Thyroid gland (tissue), 4 donors: ENCODE measurements at regions not wholly inside any gene's neighbourhood (a gene's known extent, or its start where the extent isn't known, plus 50 kb on each side); places are given as distances from the start of the nearest gene placed in this dataset.

Source experiments
- DNase-seq, 2 donors: peaks; one replicate each; pipeline ENCODE4 v3.0.0-alpha.2; 2019
- H3K27ac ChIP-seq, 3 donors: fragments of 200-600 bp; sonication (generic); 1 replicate in 2 of 3; 2 replicates in 1 of 3; pipeline ENCODE4 v1.5.1; 2016 to 2019; ENCODE audit warnings: mild to moderate bottlenecking in 1 of 3, moderate library complexity in 1 of 3
- H3K27me3 ChIP-seq: fragments of 200-600 bp; sonication (generic); one replicate; pipeline ENCODE4 v1.5.1; 2019
- H3K36me3 ChIP-seq, 2 donors: fragments of 200-600 bp; sonication (generic); one replicate each; pipeline ENCODE4 v1.5.1; 2016 to 2019
- H3K4me1 ChIP-seq, 2 donors: fragments of 200-600 bp; sonication (generic); one replicate each; pipeline ENCODE4 v1.5.1; 2017 to 2019
- H3K4me3 ChIP-seq, 3 donors: fragments of 200-600 bp; sonication (generic); replicated peaks in 1 of 3; 1 replicate in 2 of 3; 2 replicates in 1 of 3; pipeline ENCODE4 v1.5.1; 2016; ENCODE audit warnings: mild to moderate bottlenecking in 1 of 3
- H3K9me3 ChIP-seq: fragments of 200-600 bp; sonication (generic); one replicate; pipeline ENCODE4 v1.5.1; 2017
- POLR2A ChIP-seq, 2 donors: fragments of 450-650 bp; IDR thresholded peaks; one replicate each; pipeline ENCODE4 v1.6.1; 2017; ENCODE audit warnings: antibody characterized with exemption in 2 of 2, mild to moderate bottlenecking in 2 of 2, moderate library complexity in 1 of 2
- WGBS, 2 donors: methylation state at CpG; one replicate each; pipeline ENCODE4 v1.1.5; 2017; 5-methylcytosine and 5-hydroxymethylcytosine counted together
- intact Hi-C: fragments of 100-400 bp; cut with DNase I; formaldehyde crosslinking; loops from one replicate; pipeline ENCODE4 v1.15.1; 2023
- TF ChIP-seq, protein P1 (sequence below), 6 experiments: fragments of 200-600 bp in 3 of 6; fragments of 450-650 bp in 3 of 6; sonication (generic) in 3 of 6; IDR thresholded peaks; one replicate each; pipeline ENCODE4 v1.5.1; 2016 to 2019; ENCODE audit warnings: antibody characterized with exemption in 6 of 6, mild to moderate bottlenecking in 2 of 6, inconsistent platforms in 1 of 6, moderate library complexity in 1 of 6

DNA sequence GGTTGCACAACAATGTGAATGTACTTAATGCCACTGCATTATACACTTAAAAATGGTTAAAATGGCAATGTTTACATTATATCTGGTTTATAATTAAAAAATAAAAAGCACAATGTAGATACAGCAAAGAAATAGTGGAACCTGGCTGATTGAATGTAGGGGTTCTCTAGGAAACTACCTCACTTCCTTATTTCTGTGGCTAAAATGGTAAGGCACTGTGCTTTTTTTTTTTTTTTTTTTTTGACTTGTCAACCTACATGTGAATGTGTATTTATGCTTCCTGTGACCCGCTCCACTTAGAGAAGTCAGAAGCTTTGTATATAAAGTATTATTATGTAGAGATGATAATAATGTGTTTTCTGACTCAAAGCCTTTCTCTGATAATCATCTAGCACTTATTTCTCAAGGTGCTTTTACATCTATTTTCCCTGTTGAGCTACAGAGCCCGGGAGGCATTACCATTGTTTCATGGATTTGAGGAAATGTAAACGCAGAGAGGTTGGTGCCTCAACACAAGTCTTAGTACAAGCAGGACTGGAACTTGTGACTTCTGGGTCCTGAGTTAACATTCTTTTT is 55.0 kb downstream of the SOX4 start:
- Histone ChIP-seq H3K4me3 (no peak overlapping the region), H3K4me1 (no peaks in the 10 kb centered on the region), H3K27ac (no peak overlapping the region), H3K27me3 (no peaks in the 10 kb centered on the region), H3K36me3 (no peaks in the 10 kb centered on the region), H3K9me3 (no peaks in the 10 kb centered on the region)
- WGBS, 2 donors, result 65 to 76% methylated on average over 3 of the region's 3 CpGs
- intact Hi-C loops, result no loop called here
- no peak for TF ChIP-seq POLR2A (IDR thresholded peaks at IDR 0.05)
- TF ChIP-seq, protein P1, sequence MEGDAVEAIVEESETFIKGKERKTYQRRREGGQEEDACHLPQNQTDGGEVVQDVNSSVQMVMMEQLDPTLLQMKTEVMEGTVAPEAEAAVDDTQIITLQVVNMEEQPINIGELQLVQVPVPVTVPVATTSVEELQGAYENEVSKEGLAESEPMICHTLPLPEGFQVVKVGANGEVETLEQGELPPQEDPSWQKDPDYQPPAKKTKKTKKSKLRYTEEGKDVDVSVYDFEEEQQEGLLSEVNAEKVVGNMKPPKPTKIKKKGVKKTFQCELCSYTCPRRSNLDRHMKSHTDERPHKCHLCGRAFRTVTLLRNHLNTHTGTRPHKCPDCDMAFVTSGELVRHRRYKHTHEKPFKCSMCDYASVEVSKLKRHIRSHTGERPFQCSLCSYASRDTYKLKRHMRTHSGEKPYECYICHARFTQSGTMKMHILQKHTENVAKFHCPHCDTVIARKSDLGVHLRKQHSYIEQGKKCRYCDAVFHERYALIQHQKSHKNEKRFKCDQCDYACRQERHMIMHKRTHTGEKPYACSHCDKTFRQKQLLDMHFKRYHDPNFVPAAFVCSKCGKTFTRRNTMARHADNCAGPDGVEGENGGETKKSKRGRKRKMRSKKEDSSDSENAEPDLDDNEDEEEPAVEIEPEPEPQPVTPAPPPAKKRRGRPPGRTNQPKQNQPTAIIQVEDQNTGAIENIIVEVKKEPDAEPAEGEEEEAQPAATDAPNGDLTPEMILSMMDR (IDR thresholded peaks at IDR 0.05), result no peak
- no peak for DNase-seq

DNA sequence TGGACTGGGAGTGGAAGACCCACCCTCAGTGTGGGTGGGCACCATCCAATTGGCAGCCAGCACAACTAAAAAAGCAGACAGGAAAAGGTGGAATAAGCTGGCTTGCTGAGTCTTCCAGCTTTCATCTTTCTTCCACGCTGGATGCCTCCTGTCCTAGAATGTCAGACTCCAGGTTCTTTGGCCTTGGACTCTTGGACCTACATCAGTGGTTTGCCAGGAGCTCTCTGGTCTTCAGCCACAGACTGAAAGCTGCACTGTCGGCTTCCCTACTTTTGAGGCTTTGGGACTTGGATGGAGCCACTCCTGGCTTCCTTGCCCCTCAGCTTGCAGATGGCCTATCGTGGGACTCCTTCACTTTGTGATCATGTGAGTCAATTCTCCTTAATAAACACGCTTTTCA is 59.8 kb downstream of the SOX4 start:
- 66 to 74% methylated on average over 4 of the region's 4 CpGs for WGBS, 2 donors
- Histone ChIP-seq H3K9me3 (no peaks in the 10 kb centered on the region), H3K27ac (no peak overlapping the region), H3K4me1 (no peaks in the 10 kb centered on the region), H3K27me3 (no peaks in the 10 kb centered on the region), H3K4me3 (no peak overlapping the region), H3K36me3 (no peaks in the 10 kb centered on the region)
- no peak for DNase-seq
- intact Hi-C loops, result no loop called here
- TF ChIP-seq POLR2A (IDR thresholded peaks at IDR 0.05), result no peak
- TF ChIP-seq, protein P1 (IDR thresholded peaks at IDR 0.05), result no peak

DNA sequence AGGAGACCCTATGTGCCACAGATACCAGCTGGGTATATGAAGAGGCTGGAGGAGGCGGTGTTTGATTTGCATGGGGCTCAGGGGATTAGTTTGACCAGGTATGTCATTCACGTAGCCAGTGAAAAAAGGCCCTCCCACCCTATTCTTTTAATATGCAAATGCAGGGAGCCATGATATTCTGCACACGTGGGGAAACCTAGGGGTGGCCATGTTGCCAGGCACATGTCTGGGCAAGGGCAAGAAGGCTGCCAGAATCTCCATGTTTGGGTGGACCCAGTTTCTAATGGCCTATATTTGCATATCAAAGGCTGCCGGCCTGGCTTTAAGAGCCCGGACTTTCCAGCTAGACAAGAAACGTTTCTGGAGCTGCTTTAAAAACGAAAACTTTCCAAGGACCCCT is 60.4 kb downstream of the SOX4 start:
- Histone ChIP-seq H3K4me1 (no peaks in the 10 kb centered on the region), H3K4me3 (no peak overlapping the region), H3K27me3 (no peaks in the 10 kb centered on the region), H3K36me3 (no peaks in the 10 kb centered on the region), H3K27ac (no peak overlapping the region), H3K9me3 (no peaks in the 10 kb centered on the region)
- no peak for TF ChIP-seq POLR2A (IDR thresholded peaks at IDR 0.05)
- TF ChIP-seq, protein P1 (IDR thresholded peaks at IDR 0.05), result no peak
- intact Hi-C loops, result no loop called here
- 64 to 68% methylated on average over 7 of the region's 7 CpGs for WGBS, 2 donors
- no peak for DNase-seq

DNA sequence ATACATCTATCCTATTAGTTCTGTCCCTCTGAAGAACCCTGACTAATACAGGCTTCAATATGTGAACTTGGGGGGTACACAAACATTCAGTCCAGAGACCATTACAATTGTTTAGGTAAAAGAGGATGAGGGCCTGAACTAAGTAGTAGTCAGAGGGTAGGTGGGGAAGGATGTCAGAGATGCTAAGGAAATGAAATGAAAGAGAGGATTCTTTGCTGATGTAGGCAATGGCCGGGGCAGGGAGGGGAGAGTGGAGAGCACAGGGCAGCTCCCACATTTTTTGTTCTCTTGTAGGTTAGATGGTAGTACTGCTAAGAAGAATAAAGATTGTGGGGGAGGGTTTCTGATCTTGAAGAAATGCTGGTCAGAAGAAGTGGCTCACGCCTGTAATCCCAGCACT is 60.8 kb downstream of the SOX4 start:
- WGBS, 2 donors, result 93 to 98% methylated on average over 2 of the region's 2 CpGs
- Histone ChIP-seq H3K36me3 (no peaks in the 10 kb centered on the region), H3K9me3 (no peaks in the 10 kb centered on the region), H3K27me3 (no peaks in the 10 kb centered on the region), H3K4me3 (no peak overlapping the region), H3K4me1 (no peaks in the 10 kb centered on the region), H3K27ac (no peak overlapping the region)
- TF ChIP-seq POLR2A (IDR thresholded peaks at IDR 0.05), result no peak
- TF ChIP-seq, protein P1 (IDR thresholded peaks at IDR 0.05), result no peak
- intact Hi-C loops, result no loop called here
- DNase-seq, result no peak

- no peaks in the 10 kb centered on the region for H3K9me3 ChIP-seq
- H3K4me3 ChIP-seq, result peak overlapping the region in 1 of 3 donors; percentile 39
- whole genome bisulfite sequencing, 2 donors, result 38 to 54% methylated on average over 6 to 10 of the region's 10 CpGs
- peaks cover 16 to 32% of the 10 kb centered on the region in 2 donors for H3K4me1 ChIP-seq
- H3K36me3 ChIP-seq, result no peaks in the 10 kb centered on the region
- H3K27ac ChIP-seq, result no peak overlapping the region
- intact Hi-C loops, result no loop called here
- no peak for DNase-seq
- H3K27me3 ChIP-seq, result peaks cover 11% of the 10 kb centered on the region
- TF ChIP-seq, protein P1 (IDR thresholded peaks at IDR 0.05), result no peak
Observed at GRCh38 chr6:21663966-21664313, 70.4 kb downstream of the SOX4 start.
